ENCODE measurements at regions not wholly inside any gene's neighbourhood (a gene's known extent, or its start where the extent isn't known, plus 50 kb on each side); places are given as distances from the start of the nearest gene placed in this dataset.

GRCh38 chr6:137767911-137768690 is 99.0 kb upstream of the TNFAIP3 start:
- TF ChIP-seq POLR2A (IDR thresholded peaks at IDR 0.05) (no peak), EP300 (IDR thresholded peaks at IDR 0.05) (no peak)
- Histone ChIP-seq H3K36me3 (no peaks in the 10 kb centered on the region), H3K4me3 (no peak overlapping the region), H3K4me1 (no peaks in the 10 kb centered on the region), H3K9me3 (peaks cover 0 to 3% (median 0%) of the 10 kb centered on the region in 4 donors), H3K27ac (no peak overlapping the region), H3K27me3 (no peaks in the 10 kb centered on the region)
- no peak for DNase-seq
- 32 to 41% methylated on average over 5 of the region's 5 CpGs for WGBS, 2 donors
- intact Hi-C loops (cut with DNase I): no loop called here

GRCh38 chr6:137768935-137769334 is 98.1 kb upstream of the TNFAIP3 start:
- 97 to 100% methylated on average over 1 of the region's 1 CpG for WGBS, 2 donors
- Histone ChIP-seq H3K4me1 (no peaks in the 10 kb centered on the region), H3K9me3 (peaks cover 0 to 3% (median 0%) of the 10 kb centered on the region in 4 donors), H3K27ac (no peak overlapping the region), H3K27me3 (no peaks in the 10 kb centered on the region), H3K4me3 (no peak overlapping the region), H3K36me3 (no peaks in the 10 kb centered on the region)
- intact Hi-C loops (cut with DNase I): no loop called here
- no peak for TF ChIP-seq POLR2AphosphoS5 (IDR thresholded peaks at IDR 0.05)
- no peak for TF ChIP-seq POLR2A (IDR thresholded peaks at IDR 0.05)
- TF ChIP-seq CTCF (IDR thresholded peaks at IDR 0.05): no peak
- TF ChIP-seq EP300 (IDR thresholded peaks at IDR 0.05): no peak
- no peak for DNase-seq

- Histone ChIP-seq H3K4me3 (no peak overlapping the region), H3K27me3 (no peaks in the 10 kb centered on the region), H3K27ac (no peak overlapping the region), H3K9me3 (peaks cover 0 to 3% (median 0%) of the 10 kb centered on the region in 4 donors), H3K4me1 (no peaks in the 10 kb centered on the region), H3K36me3 (no peaks in the 10 kb centered on the region)
- WGBS, 2 donors: 89 to 93% methylated on average over 6 of the region's 6 CpGs
- no peak for TF ChIP-seq EP300 (IDR thresholded peaks at IDR 0.05)
- TF ChIP-seq CTCF (IDR thresholded peaks at IDR 0.05): no peak
- no peak for TF ChIP-seq POLR2AphosphoS5 (IDR thresholded peaks at IDR 0.05)
- TF ChIP-seq POLR2A (IDR thresholded peaks at IDR 0.05): no peak
- DNase-seq: no peak
- intact Hi-C loops (cut with DNase I): no loop called here
Measured at GRCh38 chr6:137769797-137770362, 97.2 kb upstream of the TNFAIP3 start.

GRCh38 chr6:137772541-137773250 is 94.4 kb upstream of the TNFAIP3 start:
- DNase-seq: no peak
- H3K36me3 ChIP-seq: no peaks in the 10 kb centered on the region
- H3K27me3 ChIP-seq: no peaks in the 10 kb centered on the region
- no peak overlapping the region for H3K4me3 ChIP-seq
- no peak for TF ChIP-seq POLR2AphosphoS5 (IDR thresholded peaks at IDR 0.05)
- intact Hi-C loops (cut with DNase I): no loop called here
- H3K27ac ChIP-seq: no peak overlapping the region
- no peaks in the 10 kb centered on the region for H3K9me3 ChIP-seq
- 95 to 98% methylated on average over 7 of the region's 7 CpGs for WGBS, 2 donors
- H3K4me1 ChIP-seq: peaks cover 0 to 22% (median 13%) of the 10 kb centered on the region in 4 donors

- Histone ChIP-seq H3K36me3 (no peaks in the 10 kb centered on the region), H3K27ac (peak overlapping the region in 1 of 4 donors; percentile 88), H3K4me1 (peaks cover 0 to 41% (median 21%) of the 10 kb centered on the region in 4 donors), H3K4me3 (no peak overlapping the region), H3K9me3 (no peaks in the 10 kb centered on the region), H3K27me3 (no peaks in the 10 kb centered on the region)
- TF ChIP-seq POLR2A (IDR thresholded peaks at IDR 0.05) (no peak), CTCF (IDR thresholded peaks at IDR 0.05) (no peak), EP300 (IDR thresholded peaks at IDR 0.05) (no peak), POLR2AphosphoS5 (IDR thresholded peaks at IDR 0.05) (no peak)
- 86 to 89% methylated on average over 2 of the region's 2 CpGs for WGBS, 2 donors
- no peak for DNase-seq
- intact Hi-C loops (cut with DNase I): no loop called here
Measured at GRCh38 chr6:137775227-137775626, 91.8 kb upstream of the TNFAIP3 start.
